AG09319 (cell line): ENCODE measurements at regions not wholly inside any gene's neighbourhood (a gene's known extent, or its start where the extent isn't known, plus 50 kb on each side); places are given as distances from the start of the nearest gene placed in this dataset.
"Not testable (repeated sequence)": the region's sequence is repeated elsewhere in the genome, so short reads cannot be mapped to it uniquely, and the experiment has no call there.

Experiments
- DNase-seq: peaks from one replicate; pipeline ENCODE4 v3.0.0-alpha.2; 2010; ENCODE audit warnings: low read depth; ENCODE audit errors: extremely low read depth
- TF ChIP-seq, protein P1 (sequence below): IDR thresholded peaks from 2 replicates; pipeline ENCODE4 v1.5.1; 2011; ENCODE audit warnings: low read depth, mild to moderate bottlenecking, inconsistent platforms, low read length, moderate library complexity

- no peak for DNase-seq
Observed at GRCh38 chrX:26511589-26512363, 295.8 kb downstream of the MAGEB5 start.

GRCh38 chrX:26470941-26471340, 255.0 kb downstream of the MAGEB5 start:
- TF ChIP-seq, protein P1, sequence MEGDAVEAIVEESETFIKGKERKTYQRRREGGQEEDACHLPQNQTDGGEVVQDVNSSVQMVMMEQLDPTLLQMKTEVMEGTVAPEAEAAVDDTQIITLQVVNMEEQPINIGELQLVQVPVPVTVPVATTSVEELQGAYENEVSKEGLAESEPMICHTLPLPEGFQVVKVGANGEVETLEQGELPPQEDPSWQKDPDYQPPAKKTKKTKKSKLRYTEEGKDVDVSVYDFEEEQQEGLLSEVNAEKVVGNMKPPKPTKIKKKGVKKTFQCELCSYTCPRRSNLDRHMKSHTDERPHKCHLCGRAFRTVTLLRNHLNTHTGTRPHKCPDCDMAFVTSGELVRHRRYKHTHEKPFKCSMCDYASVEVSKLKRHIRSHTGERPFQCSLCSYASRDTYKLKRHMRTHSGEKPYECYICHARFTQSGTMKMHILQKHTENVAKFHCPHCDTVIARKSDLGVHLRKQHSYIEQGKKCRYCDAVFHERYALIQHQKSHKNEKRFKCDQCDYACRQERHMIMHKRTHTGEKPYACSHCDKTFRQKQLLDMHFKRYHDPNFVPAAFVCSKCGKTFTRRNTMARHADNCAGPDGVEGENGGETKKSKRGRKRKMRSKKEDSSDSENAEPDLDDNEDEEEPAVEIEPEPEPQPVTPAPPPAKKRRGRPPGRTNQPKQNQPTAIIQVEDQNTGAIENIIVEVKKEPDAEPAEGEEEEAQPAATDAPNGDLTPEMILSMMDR = no peak
- DNase-seq = no peak

More at GRCh38 chrX:26511589-26512363, 295.8 kb downstream of the MAGEB5 start:
- TF ChIP-seq, protein P1 = no peak

GRCh38 chrX:26466387-26466786, 250.4 kb downstream of the MAGEB5 start:
- DNase-seq = no peak
- TF ChIP-seq, protein P1 = no peak

- TF ChIP-seq, protein P1 = no peak
- no peak for DNase-seq
Observed at GRCh38 chrX:26445288-26445687, 229.3 kb downstream of the MAGEB5 start.

- not testable (repeated sequence) for DNase-seq
Observed at GRCh38 chrX:26444417-26444816, 228.4 kb downstream of the MAGEB5 start.

- TF ChIP-seq, protein P1 = peak; percentile 33
- no peak for DNase-seq
Observed at GRCh38 chrX:26442340-26442739, 226.4 kb downstream of the MAGEB5 start.

- TF ChIP-seq, protein P1 = no peak
- DNase-seq = no peak
Observed at GRCh38 chrX:26414534-26414933, 198.6 kb downstream of the MAGEB5 start.

GRCh38 chrX:26411045-26411444, 195.1 kb downstream of the MAGEB5 start:
- TF ChIP-seq, protein P1 = no peak
- DNase-seq = no peak
